Ishikawa (cell line): ENCODE measurements at regions not wholly inside any gene's neighbourhood (a gene's known extent, or its start where the extent isn't known, plus 50 kb on each side); places are given as distances from the start of the nearest gene placed in this dataset.

ENCODE experiments used
- CEBPB ChIP-seq: IDR thresholded peaks from 2 replicates; pipeline ENCODE4 v1.6.1; 2012
- CREB1 ChIP-seq: IDR thresholded peaks from 2 replicates; pipeline ENCODE4 v1.6.1; 2012; ENCODE audit warnings: low read depth
- EGR1 ChIP-seq: IDR thresholded peaks from 2 replicates; pipeline ENCODE4 v1.6.1; 2012
- EP300 ChIP-seq: IDR thresholded peaks from 2 replicates; pipeline ENCODE4 v1.6.1; 2012; ENCODE audit warnings: borderline replicate concordance
- FOXM1 ChIP-seq: IDR thresholded peaks from 2 replicates; pipeline ENCODE4 v1.6.1; 2012; ENCODE audit warnings: low read depth, borderline replicate concordance
- NFIC ChIP-seq: IDR thresholded peaks from 2 replicates; pipeline ENCODE4 v1.6.1; 2012
- RAD21 ChIP-seq: IDR thresholded peaks from 2 replicates; pipeline ENCODE4 v1.6.1; 2012; ENCODE audit warnings: low read depth
- TAF1 ChIP-seq: IDR thresholded peaks from 2 replicates; pipeline ENCODE4 v1.6.1; 2012; ENCODE audit warnings: low read depth, mild to moderate bottlenecking
- TCF12 ChIP-seq: IDR thresholded peaks from 2 replicates; pipeline ENCODE4 v1.6.1; 2012; ENCODE audit warnings: low read depth
- TEAD4 ChIP-seq: IDR thresholded peaks from 2 replicates; pipeline ENCODE4 v1.6.1; 2012
- YY1 ChIP-seq: IDR thresholded peaks from 2 replicates; pipeline ENCODE4 v1.6.1; 2012; ENCODE audit warnings: low read depth
- ZBTB7A ChIP-seq: IDR thresholded peaks from 2 replicates; pipeline ENCODE4 v1.6.1; 2012; ENCODE audit warnings: low read depth
- TF ChIP-seq, protein P1 (sequence below): IDR thresholded peaks from 2 replicates; pipeline ENCODE4 v1.6.1; 2012; ENCODE audit warnings: low read depth, mild to moderate bottlenecking
- TF ChIP-seq, protein P2 (sequence below): IDR thresholded peaks from 2 replicates; pipeline ENCODE4 v1.6.1; 2012
- TF ChIP-seq, protein P3 (sequence below): IDR thresholded peaks from 2 replicates; pipeline ENCODE4 v1.6.1; 2012

DNA sequence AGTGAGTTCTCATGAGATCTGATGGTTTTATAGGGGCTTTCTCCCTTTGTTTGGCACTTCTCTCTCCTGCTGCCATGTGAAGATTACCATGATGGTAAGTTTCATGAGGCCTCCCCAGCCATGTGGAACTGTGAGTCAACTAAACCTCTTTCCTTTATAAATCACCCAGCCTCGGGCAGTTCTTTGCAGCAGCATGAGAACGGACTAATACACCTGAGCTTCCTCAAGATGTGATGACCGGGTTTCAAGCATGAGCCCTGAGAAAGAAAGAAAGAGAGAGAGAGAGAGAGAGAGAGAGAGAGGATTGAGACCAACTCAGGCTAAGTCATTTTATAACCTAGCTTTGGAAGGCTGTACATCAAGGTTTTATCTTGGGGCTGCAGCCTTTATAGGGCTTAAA is 167.7 kb upstream of the SERPINE2 start:
- TF ChIP-seq NFIC = no peak
- TF ChIP-seq, protein P1, sequence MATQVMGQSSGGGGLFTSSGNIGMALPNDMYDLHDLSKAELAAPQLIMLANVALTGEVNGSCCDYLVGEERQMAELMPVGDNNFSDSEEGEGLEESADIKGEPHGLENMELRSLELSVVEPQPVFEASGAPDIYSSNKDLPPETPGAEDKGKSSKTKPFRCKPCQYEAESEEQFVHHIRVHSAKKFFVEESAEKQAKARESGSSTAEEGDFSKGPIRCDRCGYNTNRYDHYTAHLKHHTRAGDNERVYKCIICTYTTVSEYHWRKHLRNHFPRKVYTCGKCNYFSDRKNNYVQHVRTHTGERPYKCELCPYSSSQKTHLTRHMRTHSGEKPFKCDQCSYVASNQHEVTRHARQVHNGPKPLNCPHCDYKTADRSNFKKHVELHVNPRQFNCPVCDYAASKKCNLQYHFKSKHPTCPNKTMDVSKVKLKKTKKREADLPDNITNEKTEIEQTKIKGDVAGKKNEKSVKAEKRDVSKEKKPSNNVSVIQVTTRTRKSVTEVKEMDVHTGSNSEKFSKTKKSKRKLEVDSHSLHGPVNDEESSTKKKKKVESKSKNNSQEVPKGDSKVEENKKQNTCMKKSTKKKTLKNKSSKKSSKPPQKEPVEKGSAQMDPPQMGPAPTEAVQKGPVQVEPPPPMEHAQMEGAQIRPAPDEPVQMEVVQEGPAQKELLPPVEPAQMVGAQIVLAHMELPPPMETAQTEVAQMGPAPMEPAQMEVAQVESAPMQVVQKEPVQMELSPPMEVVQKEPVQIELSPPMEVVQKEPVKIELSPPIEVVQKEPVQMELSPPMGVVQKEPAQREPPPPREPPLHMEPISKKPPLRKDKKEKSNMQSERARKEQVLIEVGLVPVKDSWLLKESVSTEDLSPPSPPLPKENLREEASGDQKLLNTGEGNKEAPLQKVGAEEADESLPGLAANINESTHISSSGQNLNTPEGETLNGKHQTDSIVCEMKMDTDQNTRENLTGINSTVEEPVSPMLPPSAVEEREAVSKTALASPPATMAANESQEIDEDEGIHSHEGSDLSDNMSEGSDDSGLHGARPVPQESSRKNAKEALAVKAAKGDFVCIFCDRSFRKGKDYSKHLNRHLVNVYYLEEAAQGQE = no peak

DNA sequence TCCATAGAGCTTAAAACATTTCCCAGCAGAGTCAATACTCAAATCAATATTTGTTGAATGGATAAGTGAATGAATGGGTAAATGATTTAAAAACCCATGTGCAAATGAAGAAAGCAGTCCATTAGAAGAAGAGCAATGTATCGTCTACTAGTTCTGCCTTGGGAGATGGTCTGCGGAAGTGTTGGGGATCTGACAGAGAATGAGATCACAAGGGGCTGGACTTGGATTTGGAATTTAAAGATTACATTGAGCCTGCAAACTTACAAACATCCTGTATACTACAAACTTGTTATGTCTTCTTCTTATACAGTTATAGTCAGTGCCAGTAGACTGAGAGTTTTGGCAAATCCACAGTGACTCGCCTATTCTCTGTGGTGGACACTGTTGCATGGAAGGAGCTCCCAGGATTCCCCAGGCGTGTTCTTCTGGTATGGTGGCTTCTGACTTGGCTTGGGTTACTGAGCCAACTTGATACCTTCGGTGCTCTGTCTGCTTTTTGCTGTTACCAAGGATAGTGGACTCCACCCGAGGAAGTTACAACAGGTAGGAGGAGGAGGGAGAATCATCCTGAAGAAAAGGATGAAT is 163.3 kb upstream of the SERPINE2 start:
- TF ChIP-seq NFIC (no peak), RAD21 (no peak), TCF12 (no peak), FOXM1 (no peak), CREB1 (no peak), TEAD4 (no peak)
- TF ChIP-seq, protein P1 = no peak

DNA sequence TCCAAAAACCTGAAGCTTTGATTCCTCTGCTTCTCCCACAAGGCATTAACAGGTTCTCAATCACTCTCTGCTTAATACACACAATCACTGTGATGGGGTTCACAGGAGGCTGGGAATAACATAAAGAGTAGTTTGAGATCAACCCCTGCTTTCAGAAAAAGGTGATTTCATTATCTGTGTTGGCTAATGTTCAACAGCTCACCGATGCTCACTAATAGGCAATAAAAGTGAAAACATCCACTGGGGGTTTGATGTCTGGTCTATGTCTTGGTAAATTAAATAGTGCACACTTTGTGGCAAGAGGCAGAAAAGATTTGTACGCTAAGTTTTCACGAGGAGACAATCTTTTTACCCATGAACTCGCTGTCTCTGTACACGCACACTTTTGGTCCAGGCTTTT is 159.3 kb upstream of the SERPINE2 start:
- TF ChIP-seq, protein P2, sequence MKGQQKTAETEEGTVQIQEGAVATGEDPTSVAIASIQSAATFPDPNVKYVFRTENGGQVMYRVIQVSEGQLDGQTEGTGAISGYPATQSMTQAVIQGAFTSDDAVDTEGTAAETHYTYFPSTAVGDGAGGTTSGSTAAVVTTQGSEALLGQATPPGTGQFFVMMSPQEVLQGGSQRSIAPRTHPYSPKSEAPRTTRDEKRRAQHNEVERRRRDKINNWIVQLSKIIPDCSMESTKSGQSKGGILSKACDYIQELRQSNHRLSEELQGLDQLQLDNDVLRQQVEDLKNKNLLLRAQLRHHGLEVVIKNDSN = no peak
- TF ChIP-seq EP300 = no peak
- no peak for TF ChIP-seq TCF12
- TF ChIP-seq RAD21 = no peak
- TF ChIP-seq CREB1 = no peak
- TF ChIP-seq TEAD4 = no peak
- TF ChIP-seq, protein P3, sequence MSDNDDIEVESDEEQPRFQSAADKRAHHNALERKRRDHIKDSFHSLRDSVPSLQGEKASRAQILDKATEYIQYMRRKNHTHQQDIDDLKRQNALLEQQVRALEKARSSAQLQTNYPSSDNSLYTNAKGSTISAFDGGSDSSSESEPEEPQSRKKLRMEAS = no peak
- TF ChIP-seq CEBPB = no peak
- TF ChIP-seq FOXM1 = no peak
- TF ChIP-seq NFIC = no peak
- TF ChIP-seq, protein P1 = no peak
- no peak for TF ChIP-seq TAF1
- TF ChIP-seq EGR1 = no peak

DNA sequence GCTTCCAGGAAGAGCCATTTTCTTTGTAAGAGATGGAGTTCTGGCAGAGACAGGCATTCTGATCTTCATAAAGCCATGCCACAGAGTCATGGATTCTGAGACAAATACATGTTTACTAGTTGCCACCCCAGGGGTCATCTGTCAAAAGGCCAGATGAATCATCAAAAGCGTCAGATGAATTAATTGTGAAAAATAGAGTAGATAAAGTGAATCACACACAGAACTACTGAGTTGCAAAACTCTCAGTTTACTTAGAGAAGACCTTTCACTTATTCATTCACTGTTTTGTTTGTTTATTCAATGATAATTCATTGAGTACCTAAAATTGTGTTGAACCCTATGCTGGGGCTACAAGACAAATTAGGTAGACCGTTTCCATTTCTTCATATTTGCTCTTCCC is 157.7 kb upstream of the SERPINE2 start:
- no peak for TF ChIP-seq FOXM1
- TF ChIP-seq, protein P1 = no peak
- no peak for TF ChIP-seq EP300
- no peak for TF ChIP-seq ZBTB7A
- no peak for TF ChIP-seq CREB1
- TF ChIP-seq, protein P2 = no peak
- no peak for TF ChIP-seq TAF1
- no peak for TF ChIP-seq TCF12
- no peak for TF ChIP-seq NFIC
- no peak for TF ChIP-seq EGR1
- no peak for TF ChIP-seq CEBPB
- no peak for TF ChIP-seq RAD21
- TF ChIP-seq, protein P3 = no peak
- no peak for TF ChIP-seq YY1
- TF ChIP-seq TEAD4 = no peak
